Epithelial cell of proximal tubule (primary cell): ENCODE measurements at regions not wholly inside any gene's neighbourhood (a gene's known extent, or its start where the extent isn't known, plus 50 kb on each side); places are given as distances from the start of the nearest gene placed in this dataset.
A peak's percentile ranks its signal among the peaks of the same experiment; 100 is the strongest.

ENCODE experiments used
- DNase-seq: peaks from one replicate; pipeline ENCODE4 v3.0.0-alpha.2; 2011; ENCODE audit warnings: low read depth
- H3K4me3 ChIP-seq: 2 replicates; pipeline ENCODE4 v1.5.1; 2011; ENCODE audit warnings: low read depth, mild to moderate bottlenecking, low read length
- TF ChIP-seq, protein P1 (sequence below): conservative IDR thresholded peaks from 2 replicates; pipeline ENCODE4 v1.5.1; 2012; ENCODE audit warnings: low read depth, mild to moderate bottlenecking, low read length

DNA sequence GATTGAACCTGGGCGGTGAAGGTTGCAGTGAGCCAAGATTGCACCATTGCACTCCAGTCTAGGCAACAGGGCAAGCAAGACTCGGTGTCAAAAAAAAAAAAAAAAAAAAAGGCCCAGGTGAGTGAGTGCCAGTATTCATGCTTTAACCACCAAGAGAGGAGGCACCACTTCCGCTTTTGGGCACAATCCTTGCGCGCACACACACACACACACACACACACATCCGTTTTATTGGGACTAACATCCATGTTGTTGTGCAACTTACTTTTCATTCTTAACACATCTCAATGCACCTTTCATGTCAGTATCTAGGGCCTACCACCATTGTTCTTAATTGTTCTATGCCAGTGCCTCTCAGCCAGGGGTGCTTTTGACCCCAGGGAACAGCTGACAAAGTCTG lies 263.0 kb downstream of the CDC5L start:
- TF ChIP-seq, protein P1, sequence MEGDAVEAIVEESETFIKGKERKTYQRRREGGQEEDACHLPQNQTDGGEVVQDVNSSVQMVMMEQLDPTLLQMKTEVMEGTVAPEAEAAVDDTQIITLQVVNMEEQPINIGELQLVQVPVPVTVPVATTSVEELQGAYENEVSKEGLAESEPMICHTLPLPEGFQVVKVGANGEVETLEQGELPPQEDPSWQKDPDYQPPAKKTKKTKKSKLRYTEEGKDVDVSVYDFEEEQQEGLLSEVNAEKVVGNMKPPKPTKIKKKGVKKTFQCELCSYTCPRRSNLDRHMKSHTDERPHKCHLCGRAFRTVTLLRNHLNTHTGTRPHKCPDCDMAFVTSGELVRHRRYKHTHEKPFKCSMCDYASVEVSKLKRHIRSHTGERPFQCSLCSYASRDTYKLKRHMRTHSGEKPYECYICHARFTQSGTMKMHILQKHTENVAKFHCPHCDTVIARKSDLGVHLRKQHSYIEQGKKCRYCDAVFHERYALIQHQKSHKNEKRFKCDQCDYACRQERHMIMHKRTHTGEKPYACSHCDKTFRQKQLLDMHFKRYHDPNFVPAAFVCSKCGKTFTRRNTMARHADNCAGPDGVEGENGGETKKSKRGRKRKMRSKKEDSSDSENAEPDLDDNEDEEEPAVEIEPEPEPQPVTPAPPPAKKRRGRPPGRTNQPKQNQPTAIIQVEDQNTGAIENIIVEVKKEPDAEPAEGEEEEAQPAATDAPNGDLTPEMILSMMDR = no peak
- no peak overlapping the region for H3K4me3 ChIP-seq
- no peak for DNase-seq

DNA sequence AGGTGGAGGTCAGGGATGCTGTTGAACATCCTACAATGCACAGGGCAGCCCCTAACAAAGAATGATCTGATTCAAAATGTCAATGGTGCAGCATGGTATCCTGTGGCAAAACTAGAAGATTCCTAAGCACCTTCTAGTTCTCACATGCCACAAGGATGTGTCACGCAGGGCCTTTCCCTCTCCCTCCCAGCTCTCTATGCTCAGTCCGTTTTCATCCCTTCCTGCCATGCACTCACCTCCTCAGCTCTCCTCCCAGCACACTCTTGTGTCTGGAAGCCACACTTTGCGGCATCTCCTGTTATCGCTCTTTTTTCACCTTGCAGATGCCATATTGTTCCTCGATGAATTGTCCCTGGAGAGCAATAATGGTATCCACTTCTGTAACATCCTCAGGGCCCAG lies 263.4 kb downstream of the CDC5L start:
- DNase-seq = no peak
- TF ChIP-seq, protein P1 = no peak
- no peak overlapping the region for H3K4me3 ChIP-seq

DNA sequence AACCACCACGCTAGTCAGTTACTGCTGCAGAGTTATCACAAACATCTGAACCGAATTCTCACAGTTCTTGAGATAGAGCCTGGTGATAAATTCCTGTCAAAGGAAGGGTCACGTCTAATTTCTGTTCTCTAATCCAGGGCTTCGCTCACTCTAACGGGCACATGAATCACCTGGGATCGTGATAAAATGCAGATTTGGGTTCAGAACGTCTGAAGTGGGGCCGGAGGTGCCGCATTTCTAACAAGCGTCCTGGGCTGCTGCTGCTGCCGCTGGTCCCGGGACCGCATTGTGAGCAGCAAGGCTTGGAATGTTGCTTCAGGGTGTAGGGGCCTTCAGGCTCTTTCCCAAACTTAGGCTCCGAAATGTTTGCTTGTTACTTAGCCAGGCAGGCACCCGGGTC lies 264.1 kb downstream of the CDC5L start:
- no peak for DNase-seq
- TF ChIP-seq, protein P1 = no peak
- no peak overlapping the region for H3K4me3 ChIP-seq

DNA sequence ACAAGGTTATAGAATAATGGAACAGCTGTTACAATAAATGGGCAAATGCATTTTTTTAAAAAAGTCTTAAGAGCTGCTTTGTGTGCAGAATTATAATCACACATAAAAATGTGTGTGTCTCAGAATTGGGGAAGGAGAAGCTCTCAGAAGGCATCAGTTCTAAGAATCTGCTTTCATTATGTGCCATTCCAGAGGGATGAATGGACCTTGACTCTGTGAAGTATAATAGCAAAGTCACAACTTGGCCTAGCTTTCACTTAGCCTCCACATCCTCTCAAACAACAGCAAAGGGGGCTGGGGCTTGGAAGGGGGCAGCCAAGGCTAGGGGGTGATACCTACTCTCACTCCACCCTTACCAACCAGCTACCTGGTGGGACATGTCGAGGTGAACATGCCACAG lies 265.0 kb downstream of the CDC5L start:
- H3K4me3 ChIP-seq = no peak overlapping the region
- no peak for DNase-seq
- TF ChIP-seq, protein P1 = no peak

DNA sequence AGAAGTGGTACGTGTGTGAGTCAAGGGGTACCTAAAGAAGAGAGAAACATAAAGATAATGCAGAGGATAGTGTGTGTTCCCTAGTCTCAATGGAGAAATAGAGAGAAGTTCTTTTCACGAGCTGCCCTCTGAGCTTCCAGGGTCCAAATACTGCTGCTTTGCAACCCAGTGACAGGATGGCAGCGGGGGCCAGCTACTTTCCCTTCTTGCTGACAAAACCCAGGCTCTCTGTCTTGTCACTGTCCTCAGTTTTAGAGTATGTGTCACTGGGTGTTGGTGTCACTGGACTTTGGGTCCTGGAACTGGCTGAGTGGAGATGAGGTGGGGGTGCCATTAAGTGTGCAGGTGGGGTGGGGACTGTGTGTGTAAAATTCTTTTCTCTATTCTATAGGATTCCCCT lies 265.6 kb downstream of the CDC5L start:
- DNase-seq = no peak
- H3K4me3 ChIP-seq = no peak overlapping the region
- TF ChIP-seq, protein P1 = no peak

DNA sequence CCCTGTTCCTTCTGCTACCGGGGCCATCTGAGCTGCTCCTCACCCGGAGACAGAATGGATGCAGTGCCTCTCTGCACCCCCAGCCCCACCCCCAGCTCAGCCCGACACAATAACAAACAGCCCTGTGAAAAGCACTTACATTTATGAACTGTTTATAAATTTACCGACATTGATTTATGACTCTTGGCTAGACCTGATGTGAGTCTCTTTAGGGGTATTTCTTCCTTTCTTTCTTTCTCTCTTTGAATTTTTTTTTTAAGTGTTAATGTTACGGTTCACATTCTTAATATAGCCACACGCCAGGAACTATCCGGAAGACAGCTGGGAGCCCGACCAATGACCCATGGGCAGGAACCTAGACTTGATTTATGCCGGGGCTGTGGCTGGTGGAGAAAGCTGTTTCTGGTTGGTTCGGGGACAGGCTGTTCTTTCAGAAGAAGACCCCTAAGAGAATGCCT lies 266.3 kb downstream of the CDC5L start:
- no peak overlapping the region for H3K4me3 ChIP-seq
- no peak for DNase-seq
- TF ChIP-seq, protein P1 = no peak

DNA sequence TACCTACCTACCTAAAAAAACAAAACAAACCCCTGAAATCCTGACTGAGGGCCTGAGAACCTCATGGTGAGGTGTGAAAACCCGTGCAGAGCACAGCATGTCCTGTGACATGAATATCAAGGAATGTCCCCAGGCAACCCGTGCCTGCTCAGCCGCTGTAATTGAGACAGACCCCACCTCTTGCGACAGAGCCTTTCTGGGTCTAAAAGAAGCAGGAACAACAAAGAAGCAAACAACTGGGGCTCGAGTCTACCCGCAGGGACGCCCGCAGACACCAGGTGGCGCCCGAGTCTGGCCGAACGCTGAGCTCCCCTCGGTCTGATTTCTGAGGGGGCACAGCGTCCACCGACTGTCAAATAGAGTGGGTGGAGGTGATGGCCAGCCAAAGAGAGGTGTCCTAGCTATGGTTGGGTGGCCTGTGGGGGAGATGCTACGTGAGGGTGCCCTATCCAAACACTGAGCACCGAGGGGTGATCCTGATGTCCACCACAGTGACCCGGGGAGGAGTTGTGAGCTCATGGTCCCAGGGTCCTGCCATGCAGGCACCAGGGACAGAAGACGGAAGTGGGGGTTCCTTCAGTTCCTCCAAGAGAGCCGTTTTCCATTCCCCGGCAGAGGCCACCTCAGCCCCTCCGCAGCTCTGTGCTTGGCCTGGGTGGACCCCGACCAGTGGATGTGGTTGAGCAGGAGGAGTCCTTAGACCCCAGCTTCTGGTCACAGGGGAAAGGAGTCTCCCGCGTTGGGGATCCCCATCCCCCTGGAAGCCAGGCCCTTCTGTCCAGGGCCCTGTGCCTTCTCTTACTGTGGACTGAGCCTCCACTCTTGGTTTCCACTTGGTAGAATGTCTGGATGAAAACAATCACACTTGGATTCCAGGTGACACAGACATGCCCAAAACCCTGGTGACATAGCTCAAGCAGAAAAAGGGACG lies 268.2 kb downstream of the CDC5L start:
- no peak overlapping the region for H3K4me3 ChIP-seq
- no peak for DNase-seq
- TF ChIP-seq, protein P1 = peak; percentile 95
